ENCODE measurements at regions not wholly inside any gene's neighbourhood (a gene's known extent, or its start where the extent isn't known, plus 50 kb on each side); places are given as distances from the start of the nearest gene placed in this dataset.
"Not testable (repeated sequence)": the region's sequence is repeated elsewhere in the genome, so short reads cannot be mapped to it uniquely, and the experiment has no call there.

- no peak for DNase-seq
These were observed 107.6 kb downstream of the SOX1 start for GRCh38 chr13:112174476-112175110.

- DNase-seq = no peak
These were observed 108.5 kb downstream of the SOX1 start for GRCh38 chr13:112175162-112176075.

- DNase-seq = not testable (repeated sequence)
These were observed 109.5 kb downstream of the SOX1 start for GRCh38 chr13:112176141-112177119.

GRCh38 chr13:112177450-112178288 lies 110.7 kb downstream of the SOX1 start:
- DNase-seq = no peak

GRCh38 chr13:112178769-112179168 lies 111.8 kb downstream of the SOX1 start:
- no peak for DNase-seq

GRCh38 chr13:112179421-112179820 lies 112.5 kb downstream of the SOX1 start:
- DNase-seq = no peak

- DNase-seq = no peak
These were observed 113.0 kb downstream of the SOX1 start for GRCh38 chr13:112179995-112180394.

GRCh38 chr13:112181336-112182067 lies 114.6 kb downstream of the SOX1 start:
- DNase-seq = no peak

GRCh38 chr13:112182251-112182650 lies 115.3 kb downstream of the SOX1 start:
- no peak for DNase-seq

- DNase-seq = no peak
These were observed 116.0 kb downstream of the SOX1 start for GRCh38 chr13:112182846-112183531.

- no peak for DNase-seq
These were observed 116.7 kb downstream of the SOX1 start for GRCh38 chr13:112183532-112184090.

- no peak for DNase-seq
These were observed 117.3 kb downstream of the SOX1 start for GRCh38 chr13:112184261-112184660.

- no peak for DNase-seq
These were observed 118.0 kb downstream of the SOX1 start for GRCh38 chr13:112184851-112185371.

GRCh38 chr13:112185466-112185865 lies 118.5 kb downstream of the SOX1 start:
- DNase-seq = no peak

GRCh38 chr13:112186091-112186490 lies 119.1 kb downstream of the SOX1 start:
- DNase-seq = no peak

GRCh38 chr13:112187527-112188297 lies 120.8 kb downstream of the SOX1 start:
- no peak for DNase-seq

- no peak for DNase-seq
These were observed 121.3 kb downstream of the SOX1 start for GRCh38 chr13:112188298-112188610.

GRCh38 chr13:112193463-112194166 lies 126.7 kb downstream of the SOX1 start:
- DNase-seq = no peak

GRCh38 chr13:112194167-112194530 lies 127.2 kb downstream of the SOX1 start:
- DNase-seq = no peak
